ENCODE measurements at regions not wholly inside any gene's neighbourhood (a gene's known extent, or its start where the extent isn't known, plus 50 kb on each side); places are given as distances from the start of the nearest gene placed in this dataset.

- H3K4me3 ChIP-seq (ENCODE audit: low read depth, low read length), result no peak overlapping the region
- TF ChIP-seq CTCF (IDR thresholded peaks at IDR 0.05; ENCODE audit: low read depth, low read length), result no peak
Observed at GRCh38 chr2:234199996-234200395, 149.5 kb downstream of the SPP2 start.

DNA sequence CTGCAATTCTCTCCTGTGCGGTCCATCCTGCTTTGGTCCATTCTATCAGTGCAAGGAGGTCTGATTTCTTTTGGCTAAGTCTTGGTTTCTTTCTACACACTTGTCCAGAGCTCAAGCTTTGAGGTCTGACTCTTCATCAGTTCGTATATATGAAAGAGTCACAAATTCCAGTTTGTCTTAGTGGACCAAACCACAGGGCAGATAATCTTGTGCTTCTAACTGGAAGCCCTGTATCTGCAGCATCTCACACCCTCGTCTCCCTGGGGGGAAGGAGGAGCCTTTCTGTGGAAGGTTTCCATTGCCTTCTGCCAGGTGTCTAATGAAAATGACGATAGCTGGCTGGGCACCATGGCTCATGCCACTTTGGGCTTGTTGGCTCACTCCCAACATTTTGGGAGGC, 148.5 kb downstream of the SPP2 start:
- H3K4me3 ChIP-seq (ENCODE audit: low read depth, low read length), result no peak overlapping the region
- no peak for TF ChIP-seq CTCF (IDR thresholded peaks at IDR 0.05; ENCODE audit: low read depth, low read length)

GRCh38 chr2:234195516-234195915, 145.0 kb downstream of the SPP2 start:
- H3K4me3 ChIP-seq (ENCODE audit: low read depth, low read length), result no peak overlapping the region
- TF ChIP-seq CTCF (IDR thresholded peaks at IDR 0.05; ENCODE audit: low read depth, low read length), result no peak

- H3K4me3 ChIP-seq (ENCODE audit: low read depth, low read length), result no peak overlapping the region
- no peak for TF ChIP-seq CTCF (IDR thresholded peaks at IDR 0.05; ENCODE audit: low read depth, low read length)
Observed at GRCh38 chr2:234193977-234194563, 143.6 kb downstream of the SPP2 start.

DNA sequence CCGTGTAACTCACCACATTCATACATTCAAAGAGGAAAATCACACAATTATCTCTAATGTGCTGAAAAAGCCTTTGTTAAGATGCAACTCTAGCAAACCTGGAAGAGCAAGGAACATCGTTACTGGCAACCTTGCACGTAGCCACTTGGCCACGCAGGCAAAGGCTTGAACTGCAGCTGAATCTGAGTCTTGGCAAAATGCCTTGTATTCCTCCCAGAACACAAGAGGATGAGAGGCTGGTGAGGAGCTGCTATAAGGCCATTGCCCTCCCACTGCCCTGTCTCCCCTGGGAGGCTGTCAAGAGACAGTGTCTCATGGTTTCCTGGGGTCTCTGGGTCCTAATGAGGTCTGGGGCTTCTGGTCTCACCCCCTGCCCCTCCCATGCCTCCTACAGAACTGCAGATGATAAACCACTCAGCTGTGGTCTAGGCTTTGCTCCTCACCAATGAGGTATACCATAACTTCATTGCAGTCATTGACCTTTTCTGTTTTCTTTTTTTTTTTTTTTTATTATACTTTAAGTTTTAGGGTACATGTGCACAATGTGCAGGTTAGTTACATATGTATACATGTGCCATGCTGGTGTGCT, 141.4 kb downstream of the SPP2 start:
- H3K4me3 ChIP-seq (ENCODE audit: low read depth, low read length), result no peak overlapping the region
- no peak for TF ChIP-seq CTCF (IDR thresholded peaks at IDR 0.05; ENCODE audit: low read depth, low read length)

DNA sequence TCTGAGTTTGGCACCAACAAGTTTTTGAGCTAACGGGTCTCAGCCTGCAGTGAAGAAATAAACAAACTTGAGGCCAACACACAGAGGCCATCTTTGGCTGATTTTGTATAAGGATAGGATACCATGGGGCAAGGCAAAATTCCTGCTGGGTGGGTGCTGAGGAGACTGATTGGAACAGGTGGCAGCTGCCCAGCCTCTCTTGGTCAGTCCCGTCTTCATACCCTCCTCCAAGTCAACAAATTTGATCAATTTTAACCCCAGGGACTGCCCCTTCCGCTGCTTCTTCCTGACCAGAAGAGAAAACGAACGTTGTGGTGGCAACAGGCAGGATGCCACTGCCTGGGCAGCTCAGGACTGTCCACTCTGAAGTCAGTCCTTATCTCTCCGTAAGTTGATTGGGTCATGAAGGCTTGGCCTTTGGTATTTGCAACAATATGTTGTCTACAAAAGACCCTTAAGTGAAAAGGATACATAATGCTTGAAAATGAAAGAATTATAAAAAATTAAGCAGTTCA, 139.3 kb downstream of the SPP2 start:
- no peak overlapping the region for H3K4me3 ChIP-seq (ENCODE audit: low read depth, low read length)
- TF ChIP-seq CTCF (IDR thresholded peaks at IDR 0.05; ENCODE audit: low read depth, low read length), result no peak

DNA sequence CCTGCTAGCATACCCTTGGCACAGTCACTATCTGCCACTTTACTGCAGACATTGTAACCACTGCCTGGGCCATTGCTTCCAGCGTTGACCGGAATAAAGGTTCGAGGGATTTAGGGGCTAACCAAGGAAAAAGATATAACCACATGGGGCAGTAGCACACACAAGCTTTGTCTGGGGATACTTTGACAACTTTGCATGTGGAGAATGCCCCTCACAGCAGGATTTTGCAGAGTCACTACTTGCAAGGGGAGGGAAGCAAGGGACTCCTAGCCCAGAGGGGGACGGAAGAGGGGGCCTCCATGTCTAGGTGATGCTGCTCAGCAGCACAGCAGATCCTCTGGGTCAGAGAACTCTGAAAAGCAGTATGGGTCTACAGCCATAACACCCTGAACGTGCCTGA, 138.7 kb downstream of the SPP2 start:
- no peak for TF ChIP-seq CTCF (IDR thresholded peaks at IDR 0.05; ENCODE audit: low read depth, low read length)

More for the DNA sequence above, 138.7 kb downstream of the SPP2 start:
- H3K4me3 ChIP-seq (ENCODE audit: low read depth, low read length), result no peak overlapping the region

All from WI38 (cell line).